ENCODE measurements at regions not wholly inside any gene's neighbourhood (a gene's known extent, or its start where the extent isn't known, plus 50 kb on each side); places are given as distances from the start of the nearest gene placed in this dataset.

GRCh38 chr19:30202060-30202600 is 170.1 kb upstream of the ZNF536 start:
- ChIA-PET POLR2A (no interaction called here), CTCF (no interaction called here)
- Histone ChIP-seq H3K27me3 (ENCODE audit: control insufficient read depth, insufficient read depth, low read length) (no peaks in the 10 kb centered on the region), H3K4me3 (ENCODE audit: low read depth, low read length) (no peak overlapping the region), H3K36me3 (ENCODE audit: control insufficient read depth, insufficient read depth, low read length) (no peaks in the 10 kb centered on the region)
- no peak for DNase-seq (ENCODE audit: low read depth)
- no peak for TF ChIP-seq CTCF (IDR thresholded peaks at IDR 0.05; ENCODE audit: insufficient read depth, low read depth, low read length)

- Histone ChIP-seq H3K36me3 (ENCODE audit: control insufficient read depth, insufficient read depth, low read length) (no peaks in the 10 kb centered on the region), H3K27me3 (ENCODE audit: control insufficient read depth, insufficient read depth, low read length) (0 out of 2 replicates have a peak, but pooled peaks cover 2% of the 10 kb centered on the region), H3K4me3 (ENCODE audit: low read depth, low read length) (no peak overlapping the region)
- ChIA-PET CTCF (no interaction called here), POLR2A (no interaction called here)
- DNase-seq (ENCODE audit: low read depth): no peak
- TF ChIP-seq CTCF (IDR thresholded peaks at IDR 0.05; ENCODE audit: insufficient read depth, low read depth, low read length): no peak
Observed at GRCh38 chr19:30204721-30205120, 167.5 kb upstream of the ZNF536 start.

GRCh38 chr19:30206187-30206586 is 166.0 kb upstream of the ZNF536 start:
- no peaks in the 10 kb centered on the region for H3K36me3 ChIP-seq (ENCODE audit: control insufficient read depth, insufficient read depth, low read length)
- no peak overlapping the region for H3K4me3 ChIP-seq (ENCODE audit: low read depth, low read length)
- 0 out of 2 replicates have a peak, but pooled peaks cover 2% of the 10 kb centered on the region for H3K27me3 ChIP-seq (ENCODE audit: control insufficient read depth, insufficient read depth, low read length)
- ChIA-PET CTCF (no interaction called here), POLR2A (no interaction called here)
- DNase-seq (ENCODE audit: low read depth): no peak
- TF ChIP-seq CTCF (IDR thresholded peaks at IDR 0.05; ENCODE audit: insufficient read depth, low read depth, low read length): no peak

- CTCF ChIA-PET: no interaction called here
- DNase-seq (ENCODE audit: low read depth): no peak
- H3K27me3 ChIP-seq (ENCODE audit: control insufficient read depth, insufficient read depth, low read length): 0 out of 2 replicates have a peak, but pooled peaks cover 2% of the 10 kb centered on the region
- POLR2A ChIA-PET: no interaction called here
- no peak overlapping the region for H3K4me3 ChIP-seq (ENCODE audit: low read depth, low read length)
- no peak for TF ChIP-seq CTCF (IDR thresholded peaks at IDR 0.05; ENCODE audit: insufficient read depth, low read depth, low read length)
- H3K36me3 ChIP-seq (ENCODE audit: control insufficient read depth, insufficient read depth, low read length): no peaks in the 10 kb centered on the region
Observed at GRCh38 chr19:30207357-30207756, 164.8 kb upstream of the ZNF536 start.

- Histone ChIP-seq H3K4me3 (ENCODE audit: low read depth, low read length) (no peak overlapping the region), H3K27me3 (ENCODE audit: control insufficient read depth, insufficient read depth, low read length) (0 out of 2 replicates have a peak, but pooled peaks cover 2% of the 10 kb centered on the region), H3K36me3 (ENCODE audit: control insufficient read depth, insufficient read depth, low read length) (no peaks in the 10 kb centered on the region)
- DNase-seq (ENCODE audit: low read depth): no peak
- CTCF ChIA-PET: interaction anchor here (1.0 kb wide), 1 partner anchor 9 kb away, joined by 3 read pairs; no protein-coding TSS in a partner anchor
- no peak for TF ChIP-seq CTCF (IDR thresholded peaks at IDR 0.05; ENCODE audit: insufficient read depth, low read depth, low read length)
- POLR2A ChIA-PET: no interaction called here
Observed at GRCh38 chr19:30208436-30209060, 163.6 kb upstream of the ZNF536 start.
